ENCODE measurements at regions not wholly inside any gene's neighbourhood (a gene's known extent, or its start where the extent isn't known, plus 50 kb on each side); places are given as distances from the start of the nearest gene placed in this dataset.
"Not testable (repeated sequence)": the region's sequence is repeated elsewhere in the genome, so short reads cannot be mapped to it uniquely, and the experiment has no call there.

DNA sequence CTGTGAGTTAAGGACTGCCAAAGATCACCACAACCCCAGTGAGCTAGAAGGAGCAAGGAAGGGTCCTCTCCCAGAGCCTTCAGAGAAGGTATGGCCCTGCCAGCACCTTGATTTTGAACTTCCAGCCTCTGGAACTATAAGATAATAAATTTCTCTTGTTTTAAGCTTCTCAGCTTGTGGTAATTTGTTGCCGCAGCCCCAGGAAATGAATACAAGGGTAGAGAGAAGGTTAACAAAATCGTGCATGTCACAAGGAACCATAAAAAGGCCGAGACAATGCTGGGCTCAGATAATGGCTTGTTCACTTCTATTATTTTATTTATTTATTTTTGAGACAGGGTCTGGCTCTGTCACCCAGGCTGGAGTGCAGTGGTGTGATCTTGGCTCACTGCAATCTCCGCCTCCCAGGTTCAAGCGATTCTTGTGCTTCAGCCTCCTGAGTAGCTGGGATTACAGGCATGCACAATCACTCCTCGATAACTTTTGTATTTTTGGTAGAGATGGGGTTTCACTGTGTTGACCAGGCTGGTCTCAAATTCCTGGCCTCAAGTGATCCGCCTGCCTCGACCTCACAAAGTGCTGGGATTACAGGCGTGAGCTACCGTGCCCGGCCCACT lies 71.5 kb downstream of the WSB1 start:
- DNase-seq (ENCODE audit: low read depth): not testable (repeated sequence)

DNA sequence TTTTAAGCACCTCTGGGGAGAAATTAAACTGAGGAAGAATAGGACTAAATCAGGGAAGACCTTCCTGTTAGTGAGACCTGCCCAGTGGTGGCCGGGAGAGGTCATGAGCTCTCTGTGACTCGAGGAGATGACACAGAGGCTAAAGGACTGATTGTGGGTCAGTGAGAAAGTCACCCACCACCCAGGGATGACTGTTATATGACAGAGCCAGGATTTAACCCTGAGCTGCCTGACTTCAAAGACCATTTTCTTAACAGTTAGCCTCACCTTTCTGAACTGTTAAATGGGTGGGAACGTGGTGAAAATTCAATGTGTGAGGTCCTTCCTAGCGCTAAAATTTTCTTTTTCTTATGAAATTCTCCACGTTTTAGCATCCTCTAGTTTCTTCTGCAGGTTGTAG lies 72.5 kb downstream of the WSB1 start:
- no peak for DNase-seq (ENCODE audit: low read depth)

DNA sequence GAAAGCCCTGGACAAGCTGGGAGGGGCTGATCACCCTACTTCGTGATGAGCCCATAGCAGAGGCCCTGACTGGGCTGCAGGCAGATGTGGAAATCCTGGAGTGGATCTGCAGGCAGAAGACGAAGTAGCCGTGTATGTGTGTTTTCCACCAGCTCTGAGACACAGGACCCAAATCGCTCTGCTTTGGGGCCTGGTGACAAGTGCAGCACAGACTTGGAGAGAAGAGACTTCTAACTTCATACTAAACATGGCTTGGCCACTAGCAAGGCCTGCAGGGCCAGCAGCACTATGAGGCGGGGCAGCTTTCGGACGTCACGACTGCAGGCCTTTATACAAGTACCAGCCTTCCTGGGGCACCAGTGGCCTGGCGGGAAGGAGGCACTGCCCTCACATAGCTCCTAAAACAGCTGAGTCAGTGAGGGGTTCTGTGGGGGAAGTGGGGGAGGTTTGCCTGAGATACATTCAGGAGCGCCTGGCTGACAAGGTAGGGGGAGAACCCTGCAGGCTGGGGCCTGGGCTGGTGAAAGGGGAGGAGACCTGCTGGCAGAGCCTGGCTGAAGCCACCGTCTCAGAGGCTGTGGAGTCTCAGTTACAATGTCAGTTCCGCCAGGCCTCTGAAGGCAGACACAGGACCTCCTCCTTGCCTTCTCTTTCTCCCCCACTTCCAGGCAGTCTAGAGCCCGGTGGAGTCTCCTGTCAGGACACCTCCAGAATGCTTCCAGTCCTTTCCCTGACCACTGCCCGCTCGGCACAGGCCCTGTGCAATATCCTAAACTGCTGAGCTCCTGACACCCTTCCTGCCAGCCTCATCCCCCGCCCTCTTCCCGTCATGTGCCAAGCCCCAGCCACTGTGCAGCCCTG lies 73.4 kb downstream of the WSB1 start:
- no peak for DNase-seq (ENCODE audit: low read depth)

DNA sequence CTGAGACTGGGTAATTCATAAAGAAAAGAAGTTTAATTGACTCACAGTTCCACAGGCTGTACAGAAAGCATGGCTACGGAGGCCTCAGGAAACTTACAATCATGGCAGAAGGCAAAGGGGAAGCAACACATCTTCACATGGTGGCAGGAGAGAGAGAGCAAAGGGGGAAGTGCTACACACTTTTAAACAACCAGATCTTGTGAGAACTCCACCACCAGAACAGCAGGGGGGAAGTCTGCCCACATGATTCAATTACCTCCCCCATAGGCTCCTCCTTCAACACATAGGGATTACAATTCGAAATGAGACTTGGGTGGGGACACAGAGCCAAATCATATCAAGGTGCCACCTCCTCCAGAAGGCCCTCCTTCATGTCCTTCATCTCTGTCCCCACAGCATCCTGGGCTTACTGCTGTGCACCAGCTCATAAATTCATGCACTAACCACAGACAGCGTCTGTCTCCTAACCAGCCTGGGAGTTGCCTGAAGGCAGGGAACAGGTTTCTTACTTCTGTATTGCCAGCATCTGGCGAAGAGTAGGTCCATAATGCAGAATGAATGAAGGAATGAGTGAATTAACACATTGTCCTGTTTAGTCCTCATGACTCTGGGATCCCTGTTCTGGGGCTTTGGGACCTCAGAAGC lies 74.4 kb downstream of the WSB1 start:
- DNase-seq (ENCODE audit: low read depth): no peak

DNA sequence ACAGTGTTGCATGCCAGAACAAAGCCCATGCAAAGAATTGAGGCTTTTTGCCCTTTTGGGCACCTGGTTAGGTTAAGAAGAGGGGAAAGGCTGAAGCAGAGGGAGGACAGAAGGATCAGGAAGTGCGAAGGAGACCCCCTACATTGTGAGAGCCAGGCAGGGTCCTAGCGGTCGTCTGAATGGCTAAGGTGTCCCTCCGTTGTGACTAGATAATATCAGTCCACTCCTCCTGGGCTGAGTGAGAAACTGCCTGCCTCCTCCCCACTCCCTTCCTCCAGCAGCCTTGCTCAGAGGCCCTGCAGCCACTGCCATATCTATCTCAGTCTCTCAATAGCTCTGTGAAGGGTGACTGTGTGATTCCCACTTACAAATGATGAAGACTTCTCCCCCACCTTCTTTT lies 75.1 kb downstream of the WSB1 start:
- no peak for DNase-seq (ENCODE audit: low read depth)

DNA sequence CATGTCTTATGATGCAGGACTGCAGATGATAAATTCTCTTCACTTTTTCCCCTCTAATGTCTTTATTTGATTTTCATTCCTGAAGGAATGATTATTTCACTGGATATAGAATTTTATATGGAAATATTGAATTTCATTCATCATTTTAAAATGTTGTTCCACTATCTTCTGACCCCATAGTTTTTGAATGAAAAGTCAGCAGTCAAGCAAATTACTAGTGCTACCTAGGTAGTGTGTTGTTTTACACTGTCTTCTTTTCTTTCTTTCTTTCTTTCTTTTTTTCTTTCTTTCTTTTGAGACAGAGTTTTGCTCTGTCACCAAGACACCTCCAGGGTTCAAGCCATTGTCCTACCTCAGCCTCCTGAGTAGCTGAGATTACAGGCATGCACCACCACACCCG lies 76.9 kb downstream of the WSB1 start:
- DNase-seq (ENCODE audit: low read depth): no peak

DNA sequence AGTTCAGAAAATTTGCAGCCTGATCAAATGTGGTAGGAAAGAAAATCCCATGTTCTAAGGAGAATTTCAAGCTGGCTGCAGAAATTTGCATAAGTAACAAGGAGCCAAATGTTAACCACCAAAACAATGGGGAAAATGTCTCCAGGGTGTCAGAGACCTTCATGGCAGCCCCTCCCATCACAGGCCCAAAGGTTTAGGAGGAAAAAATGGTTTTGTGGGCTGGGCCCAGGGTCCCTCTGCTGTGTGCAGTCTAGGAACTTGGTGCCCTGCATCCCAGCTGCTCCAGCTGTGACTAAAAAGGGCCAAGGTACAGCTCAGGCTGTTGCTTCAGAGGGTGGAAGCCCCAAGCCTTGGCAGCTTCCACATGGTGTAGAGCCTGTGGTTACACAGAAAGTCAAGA lies 79.8 kb downstream of the WSB1 start:
- not testable (repeated sequence) for DNase-seq (ENCODE audit: low read depth)

DNA sequence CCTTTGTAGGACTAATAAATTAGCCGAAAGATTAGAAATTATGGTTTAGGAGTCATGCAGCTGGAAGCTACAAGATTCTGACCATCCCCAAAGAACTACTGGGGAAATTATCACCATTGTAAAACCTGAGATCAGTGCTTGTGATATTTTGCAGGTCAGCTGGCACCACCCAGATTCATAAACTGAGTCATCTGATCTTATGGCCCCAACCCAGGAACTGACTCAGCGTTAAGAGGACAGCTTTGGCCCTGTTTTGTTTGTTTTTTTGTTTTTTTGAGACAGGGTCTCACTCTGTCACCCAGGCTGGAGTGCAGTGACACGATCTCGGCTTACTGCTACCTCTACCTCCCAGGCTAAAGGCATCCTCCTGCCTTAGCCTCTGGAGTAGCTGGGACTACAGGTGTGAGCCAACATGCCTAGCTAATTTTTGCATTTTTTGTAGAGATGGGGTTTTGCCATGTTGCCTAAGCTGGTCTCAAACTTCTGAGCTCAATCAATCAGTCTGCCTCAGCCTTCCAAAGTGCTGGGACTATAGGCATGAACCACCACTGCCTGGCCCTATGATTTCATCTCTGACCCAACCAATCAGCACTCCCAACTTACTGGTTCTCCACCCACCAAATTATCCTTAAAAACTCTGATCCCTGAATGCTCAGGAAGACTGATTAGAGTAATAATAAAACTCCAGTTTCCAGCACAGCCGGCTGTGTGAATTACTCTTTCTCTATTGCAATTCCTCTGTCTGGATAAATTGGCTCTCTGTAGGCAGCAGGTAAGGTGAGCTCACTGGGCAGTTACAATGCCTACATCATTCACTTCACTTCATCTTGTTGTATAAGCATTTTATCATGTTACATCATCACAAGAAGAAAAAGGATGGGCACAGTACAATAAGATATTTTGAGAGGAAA lies 79.4 kb upstream of the KSR1 start:
- DNase-seq (ENCODE audit: low read depth): no peak

DNA sequence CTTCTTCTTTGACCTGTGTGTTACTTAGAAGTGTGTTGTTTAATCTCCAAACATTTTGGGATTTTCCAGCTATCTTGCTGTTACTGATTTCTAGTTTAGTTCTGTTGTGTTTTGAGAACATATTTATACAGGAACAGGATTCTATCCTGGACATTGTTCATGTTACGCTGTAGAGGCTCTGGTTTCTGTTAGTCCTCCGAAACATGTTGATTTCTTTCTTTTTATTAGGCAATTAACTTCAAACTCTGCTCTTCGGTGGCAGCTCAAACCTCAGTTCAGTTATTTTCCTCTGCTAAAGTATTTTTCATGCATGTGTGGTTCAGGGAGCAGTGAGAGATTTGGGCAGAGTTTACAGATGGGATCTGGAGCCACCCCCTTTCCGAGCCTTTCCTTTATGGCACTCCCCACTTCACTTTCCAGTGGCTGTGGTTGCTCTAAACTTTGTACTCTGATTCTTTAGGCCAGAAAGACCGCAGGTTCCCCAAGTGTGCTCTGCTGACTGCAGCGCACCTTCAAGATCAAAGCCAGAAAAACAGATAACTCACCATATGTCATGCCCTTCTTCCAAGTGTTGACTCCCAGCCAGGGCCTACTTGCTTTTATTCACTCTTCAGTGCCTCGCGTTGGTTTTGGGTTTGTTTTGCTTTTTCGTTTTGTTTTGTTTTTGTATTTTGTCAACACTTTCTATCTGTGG lies 77.6 kb upstream of the KSR1 start:
- DNase-seq (ENCODE audit: low read depth): no peak

DNA sequence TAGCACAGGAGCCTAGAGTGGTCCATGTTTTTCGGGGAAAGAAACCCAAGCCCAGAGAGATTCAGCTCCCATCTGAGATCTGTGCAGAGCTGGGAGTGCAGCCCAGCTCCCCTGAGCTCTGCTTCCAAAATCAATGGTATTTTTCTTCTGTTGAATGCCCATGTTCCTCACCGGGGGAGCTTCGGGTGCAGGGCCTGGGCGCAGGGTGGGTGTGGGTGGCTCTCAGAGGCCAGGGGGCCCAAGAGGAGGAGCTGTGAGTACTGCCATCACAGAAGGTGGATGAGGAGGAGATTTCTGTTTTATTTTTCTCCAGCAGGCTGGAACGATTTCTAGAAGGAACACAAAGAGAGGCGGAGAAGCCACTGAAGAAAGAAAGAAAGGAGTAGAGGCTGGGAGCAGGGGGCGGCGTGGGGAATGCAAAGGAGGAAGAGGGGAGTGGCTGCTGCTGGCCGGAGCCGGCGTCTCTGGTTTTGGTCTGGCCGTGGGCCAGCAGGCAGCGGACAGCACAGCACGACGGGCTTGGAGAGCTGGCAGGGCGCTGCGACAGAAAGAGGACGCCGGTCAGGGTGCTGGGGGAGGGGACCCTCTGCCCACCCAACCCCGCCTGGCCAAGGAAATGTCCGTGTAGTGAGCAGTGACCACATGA lies 76.2 kb upstream of the KSR1 start:
- DNase-seq (ENCODE audit: low read depth): no peak

DNA sequence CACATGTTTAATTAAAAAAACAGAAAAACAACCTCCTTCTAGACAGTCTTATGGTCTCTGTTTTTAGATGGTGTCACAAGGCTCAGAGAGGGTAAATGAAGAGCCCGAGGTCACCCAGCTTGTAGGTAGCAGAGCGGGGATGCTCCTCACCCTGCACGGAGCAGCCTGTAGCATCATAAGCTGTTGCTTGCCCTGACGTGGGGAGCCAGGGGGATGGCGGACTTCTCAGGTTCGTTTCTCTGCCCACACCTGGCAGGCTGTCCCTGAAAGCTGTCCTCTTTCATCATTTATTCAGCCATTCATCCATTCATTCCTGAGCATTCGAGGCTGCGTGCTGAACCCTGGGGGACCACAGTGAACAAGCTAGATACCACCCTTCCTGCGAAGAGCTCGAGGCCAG lies 75.7 kb upstream of the KSR1 start:
- no peak for DNase-seq (ENCODE audit: low read depth)

DNA sequence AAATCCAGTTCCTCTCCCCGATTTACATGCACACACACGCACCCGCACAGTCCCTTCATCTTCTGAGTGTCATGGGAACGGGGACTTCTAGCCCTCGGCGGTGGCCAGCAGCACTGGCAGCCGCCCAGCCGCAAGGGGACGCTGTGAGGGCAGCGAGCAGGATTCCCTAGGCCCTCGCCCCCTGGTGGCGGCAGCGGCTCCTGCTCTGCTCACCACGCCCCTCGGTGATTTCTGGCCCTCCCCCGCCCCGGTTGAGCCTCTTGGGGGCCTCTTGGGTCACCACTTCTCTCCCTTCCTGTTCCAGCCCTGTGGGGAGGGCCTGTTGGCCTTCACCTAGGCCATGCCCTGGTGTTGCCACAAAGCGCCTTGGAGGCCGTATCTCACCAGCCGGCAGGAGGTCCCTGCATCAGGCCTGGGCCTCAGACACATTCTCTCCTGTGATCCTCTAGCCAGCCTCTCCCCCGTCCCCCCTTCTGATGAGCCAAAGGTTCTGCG lies 75.2 kb upstream of the KSR1 start:
- peak; percentile 54 for DNase-seq (ENCODE audit: low read depth)

DNA sequence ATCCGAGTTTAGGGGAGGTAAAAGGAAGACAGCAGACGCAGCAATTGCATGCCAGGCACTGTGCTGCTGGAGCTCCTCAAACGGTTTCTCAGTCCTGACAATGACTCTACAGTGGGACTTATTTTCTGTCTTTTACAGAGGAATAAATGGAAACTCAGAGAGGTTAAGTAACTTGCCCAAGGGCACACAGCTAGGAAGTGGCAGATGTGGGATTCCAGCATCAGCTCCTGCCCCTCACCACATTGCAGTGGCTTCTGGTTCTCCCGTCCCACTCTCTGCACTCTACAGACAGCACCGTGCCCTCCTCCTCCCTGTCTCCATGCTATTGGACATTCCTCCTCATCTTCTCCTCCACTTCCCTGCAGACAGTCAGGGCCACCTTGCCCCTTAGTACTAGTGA lies 74.2 kb upstream of the KSR1 start:
- DNase-seq (ENCODE audit: low read depth): no peak

DNA sequence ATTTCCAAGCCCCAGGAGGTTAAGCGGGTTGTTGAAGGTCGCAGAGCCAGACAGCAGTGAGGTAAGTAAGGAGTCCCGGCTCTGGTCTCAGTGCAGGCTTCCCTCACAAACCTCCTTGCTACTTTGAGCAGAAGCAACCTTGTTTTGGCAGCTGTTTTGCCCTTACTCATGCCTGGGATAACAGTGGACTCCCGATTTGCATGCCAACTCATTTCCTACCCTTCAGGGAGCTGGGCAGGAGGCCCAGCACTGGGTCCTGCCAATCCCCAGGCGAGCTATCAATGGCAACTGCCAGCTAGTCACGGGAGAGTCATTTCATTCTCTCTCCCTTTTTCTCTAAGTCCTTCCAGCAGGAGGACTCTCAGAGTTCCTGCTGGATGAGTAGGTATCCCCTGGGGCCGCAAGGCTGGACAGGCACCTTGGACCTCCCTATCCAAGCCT lies 72.0 kb upstream of the KSR1 start:
- DNase-seq (ENCODE audit: low read depth): no peak

DNA sequence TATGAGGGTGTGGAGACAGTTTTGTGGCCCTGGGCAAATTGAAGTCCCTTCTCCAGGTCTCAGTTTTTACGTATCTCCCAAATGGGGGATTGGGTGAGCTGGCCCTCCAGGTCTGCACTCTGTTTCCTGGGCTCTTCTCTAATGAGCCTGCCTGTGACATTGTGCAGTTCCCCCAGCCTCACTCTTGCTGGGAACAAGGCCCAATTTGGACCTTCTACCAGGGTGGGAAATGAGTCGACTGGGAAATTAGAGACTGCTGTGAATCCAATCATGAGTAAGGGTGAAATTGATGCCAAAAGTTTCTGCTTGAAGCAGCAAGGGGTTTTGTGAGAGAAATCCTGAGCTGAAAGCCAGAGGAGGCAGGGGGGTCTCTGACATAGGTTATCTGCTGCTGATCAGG lies 71.5 kb upstream of the KSR1 start:
- no peak for DNase-seq (ENCODE audit: low read depth)

DNA sequence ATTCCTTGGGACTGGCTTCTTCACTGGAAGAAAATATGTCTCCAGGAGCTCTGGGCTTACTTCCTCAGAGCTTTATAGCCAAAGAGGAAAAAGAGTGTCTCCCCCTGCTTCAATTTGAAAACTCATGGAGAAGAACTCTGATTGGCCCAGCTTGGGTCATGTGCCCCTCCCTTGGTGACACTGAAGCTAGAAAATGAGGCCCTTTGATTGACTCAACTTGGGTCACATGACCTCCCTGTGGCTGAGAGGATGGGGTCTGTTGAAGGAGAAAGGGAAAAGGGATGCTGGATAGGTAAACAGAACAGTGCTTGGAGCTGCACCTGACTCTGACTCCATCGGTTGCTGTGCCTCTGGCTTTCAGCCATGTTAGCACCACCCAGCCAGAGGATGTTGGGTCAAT lies 70.6 kb upstream of the KSR1 start:
- no peak for DNase-seq (ENCODE audit: low read depth)

DNA sequence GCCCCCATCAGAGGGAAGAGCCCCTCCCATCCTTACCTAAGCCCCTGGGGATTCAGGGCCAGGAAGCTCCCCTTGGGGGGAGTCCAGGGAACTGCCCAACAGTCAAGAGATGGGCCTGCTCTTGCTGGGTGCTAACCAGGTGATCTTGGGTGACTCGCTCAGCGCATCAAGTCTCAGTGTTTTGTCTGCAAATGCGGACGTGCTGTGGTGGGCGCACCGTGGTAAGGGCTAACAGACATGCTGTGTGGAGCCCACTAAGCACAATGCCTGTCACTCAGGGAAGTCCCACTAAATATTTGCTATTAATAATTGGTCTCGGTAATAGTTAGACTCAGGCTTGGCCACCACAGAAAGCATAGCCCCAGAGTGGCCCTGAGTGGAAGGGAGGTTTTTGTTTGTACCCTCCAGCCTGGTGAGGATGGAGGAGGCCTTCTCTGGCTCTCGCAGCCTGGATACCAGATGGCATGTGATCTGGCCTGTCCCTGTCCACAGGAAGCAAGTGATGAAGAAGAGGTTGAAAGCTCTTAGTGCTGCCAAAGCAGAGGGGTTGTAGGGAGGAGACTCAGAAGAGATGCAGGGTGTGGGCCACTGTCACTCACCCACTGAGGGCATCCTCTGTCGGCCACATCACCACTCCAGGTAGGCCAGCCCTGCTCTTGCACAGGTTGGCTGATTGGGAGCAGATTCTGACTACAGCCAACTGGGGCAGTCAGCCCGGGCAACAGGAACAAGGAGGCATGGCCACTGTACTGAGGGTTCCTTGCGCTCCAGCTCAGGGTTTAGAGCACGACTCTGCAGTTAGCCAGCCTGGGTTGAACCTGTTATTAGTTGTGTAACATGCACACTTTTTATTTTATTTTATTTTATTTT lies 69.8 kb upstream of the KSR1 start:
- DNase-seq (ENCODE audit: low read depth): no peak

DNA sequence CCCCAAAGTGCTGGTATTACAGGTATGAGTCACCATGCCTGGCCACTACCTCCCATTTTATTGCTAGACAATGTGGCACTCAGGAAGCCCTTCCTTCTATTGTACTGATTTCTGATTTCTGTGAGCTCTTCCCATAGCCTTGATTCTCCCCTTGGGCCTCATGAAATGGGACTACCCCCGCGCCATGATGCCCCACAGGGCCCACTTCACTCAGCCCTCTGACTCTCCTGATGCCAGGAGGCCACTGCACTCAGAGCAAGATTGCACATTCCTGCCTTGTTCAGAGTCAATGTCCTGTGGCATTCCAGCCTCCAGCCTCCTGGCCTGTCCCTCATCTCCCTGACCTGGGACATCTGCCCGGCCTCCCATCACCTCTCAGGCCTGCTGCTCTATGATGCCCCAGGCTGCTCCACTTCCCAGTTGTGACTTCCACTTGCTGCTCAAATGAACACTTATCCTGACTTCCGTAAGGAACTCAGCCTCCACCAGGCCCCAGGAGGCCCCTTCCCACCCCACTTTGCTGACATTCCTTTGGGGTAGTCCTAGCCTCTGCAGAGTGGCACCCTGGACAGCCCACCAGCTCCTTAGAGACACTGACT lies 66.6 kb upstream of the KSR1 start:
- no peak for DNase-seq (ENCODE audit: low read depth)

DNA sequence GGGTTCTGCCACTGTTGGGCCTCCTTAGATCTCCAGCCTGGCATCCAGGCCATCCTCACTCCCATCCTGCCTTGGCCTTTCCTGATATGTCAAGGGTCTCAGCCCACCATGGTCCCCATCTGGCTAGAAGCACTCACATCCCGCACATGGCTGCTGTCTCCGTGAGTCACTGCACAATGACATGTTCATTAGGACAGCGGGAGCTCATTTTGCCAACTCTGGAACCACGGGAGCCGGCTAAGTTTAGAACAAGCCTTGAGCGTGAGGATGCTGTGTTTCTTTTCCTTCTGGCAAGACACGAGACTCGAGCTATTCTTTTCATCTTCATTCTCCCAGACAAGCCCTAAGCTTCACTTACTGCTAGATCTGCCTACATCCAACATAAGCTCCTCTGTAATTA lies 65.7 kb upstream of the KSR1 start:
- DNase-seq (ENCODE audit: low read depth): no peak

DNA sequence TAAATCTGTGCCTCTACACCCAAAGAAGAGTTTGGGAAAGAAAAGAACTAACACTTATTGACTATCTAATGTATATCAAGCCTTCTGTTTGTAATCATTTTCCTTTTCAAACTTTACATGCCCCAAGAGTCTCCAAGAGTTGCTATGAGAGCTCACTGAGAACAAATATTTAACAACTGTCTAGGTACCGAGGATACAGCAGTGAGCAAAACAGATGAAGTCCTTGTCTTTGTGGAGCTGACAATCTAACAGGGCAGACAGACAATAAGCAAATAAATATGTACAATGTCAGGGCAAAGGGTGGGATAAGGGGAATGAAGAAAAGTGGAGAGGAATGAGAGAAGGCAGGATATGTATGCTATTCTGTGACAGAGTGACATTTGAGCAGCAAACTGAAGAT lies 64.8 kb upstream of the KSR1 start:
- no peak for DNase-seq (ENCODE audit: low read depth)

Measured in stimulated activated CD8-positive, alpha-beta memory T cell treated with anti-CD3 and anti-CD28 coated beads, Interleukin-15, amount 100 ng/mL, for 1 hour (primary cell).